ENCODE measurements at regions not wholly inside any gene's neighbourhood (a gene's known extent, or its start where the extent isn't known, plus 50 kb on each side); places are given as distances from the start of the nearest gene placed in this dataset.

DNA sequence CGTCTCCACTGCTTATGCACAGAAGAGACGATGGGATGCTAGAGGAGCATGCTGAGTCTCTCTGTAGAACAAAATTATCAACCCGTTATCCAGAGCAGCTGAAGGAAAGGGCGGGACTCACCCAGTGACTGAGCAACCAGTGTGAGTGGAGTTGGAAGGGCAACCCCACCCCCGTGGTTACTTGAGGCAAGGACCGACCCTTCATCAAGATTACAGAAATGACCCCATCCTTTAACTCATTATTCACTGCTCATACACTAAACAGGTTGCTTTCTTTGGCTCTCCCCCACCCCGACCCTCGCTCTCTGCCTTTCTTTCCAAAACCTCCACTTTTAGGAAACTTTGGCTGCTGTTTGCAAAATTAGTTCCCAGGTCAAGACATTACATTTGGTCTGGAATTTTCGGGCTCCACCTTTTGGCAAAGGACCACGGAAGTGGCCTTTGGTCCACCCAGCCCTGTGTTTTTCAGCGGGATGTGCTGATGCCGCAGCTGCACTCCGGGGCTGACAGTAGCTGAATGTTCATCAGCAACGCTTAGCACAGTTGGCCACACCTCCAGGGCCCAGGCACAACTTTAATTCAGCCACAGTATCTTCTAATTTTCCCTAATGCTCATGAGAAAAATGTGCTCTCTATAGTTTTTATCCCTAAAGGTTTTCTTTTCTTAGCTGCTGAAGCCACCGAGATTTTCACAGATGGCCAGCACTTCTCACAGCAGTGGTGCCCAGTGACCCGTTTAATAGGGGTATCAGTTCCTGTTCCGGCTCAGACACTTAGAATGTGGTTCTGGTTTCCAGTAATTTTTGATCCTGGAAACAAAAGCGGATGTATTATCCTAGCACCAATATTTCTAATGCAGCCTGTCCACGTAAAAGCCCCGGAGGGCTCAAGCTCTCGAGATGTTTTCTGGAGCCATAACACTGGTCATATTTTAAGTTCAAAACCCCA is 103.6 kb upstream of the NXT1 start:
- ChIA-PET POLR2A (no interaction called here), CTCF (no interaction called here)
- Mint-ChIP-seq H3K27me3 (peaks cover 6% of the 10 kb centered on the region), H3K4me3 (no peak overlapping the region), H3K27ac (no peak overlapping the region), H3K9me3 (no peaks in the 10 kb centered on the region), H3K36me3 (ENCODE audit: low read depth) (no peaks in the 10 kb centered on the region), H3K4me1 (peaks cover 11% of the 10 kb centered on the region)
- ATAC-seq (ENCODE audit: low read depth) (no peak), DNase-seq (no peak)
- intact Hi-C loops (cut with micrococcal nuclease) = loop anchor here (5.0 kb wide), 1 partner anchor 555 kb away; no protein-coding TSS in a partner anchor
- TF ChIP-seq, protein P1, sequence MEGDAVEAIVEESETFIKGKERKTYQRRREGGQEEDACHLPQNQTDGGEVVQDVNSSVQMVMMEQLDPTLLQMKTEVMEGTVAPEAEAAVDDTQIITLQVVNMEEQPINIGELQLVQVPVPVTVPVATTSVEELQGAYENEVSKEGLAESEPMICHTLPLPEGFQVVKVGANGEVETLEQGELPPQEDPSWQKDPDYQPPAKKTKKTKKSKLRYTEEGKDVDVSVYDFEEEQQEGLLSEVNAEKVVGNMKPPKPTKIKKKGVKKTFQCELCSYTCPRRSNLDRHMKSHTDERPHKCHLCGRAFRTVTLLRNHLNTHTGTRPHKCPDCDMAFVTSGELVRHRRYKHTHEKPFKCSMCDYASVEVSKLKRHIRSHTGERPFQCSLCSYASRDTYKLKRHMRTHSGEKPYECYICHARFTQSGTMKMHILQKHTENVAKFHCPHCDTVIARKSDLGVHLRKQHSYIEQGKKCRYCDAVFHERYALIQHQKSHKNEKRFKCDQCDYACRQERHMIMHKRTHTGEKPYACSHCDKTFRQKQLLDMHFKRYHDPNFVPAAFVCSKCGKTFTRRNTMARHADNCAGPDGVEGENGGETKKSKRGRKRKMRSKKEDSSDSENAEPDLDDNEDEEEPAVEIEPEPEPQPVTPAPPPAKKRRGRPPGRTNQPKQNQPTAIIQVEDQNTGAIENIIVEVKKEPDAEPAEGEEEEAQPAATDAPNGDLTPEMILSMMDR (IDR thresholded peaks at IDR 0.05) = no peak

DNA sequence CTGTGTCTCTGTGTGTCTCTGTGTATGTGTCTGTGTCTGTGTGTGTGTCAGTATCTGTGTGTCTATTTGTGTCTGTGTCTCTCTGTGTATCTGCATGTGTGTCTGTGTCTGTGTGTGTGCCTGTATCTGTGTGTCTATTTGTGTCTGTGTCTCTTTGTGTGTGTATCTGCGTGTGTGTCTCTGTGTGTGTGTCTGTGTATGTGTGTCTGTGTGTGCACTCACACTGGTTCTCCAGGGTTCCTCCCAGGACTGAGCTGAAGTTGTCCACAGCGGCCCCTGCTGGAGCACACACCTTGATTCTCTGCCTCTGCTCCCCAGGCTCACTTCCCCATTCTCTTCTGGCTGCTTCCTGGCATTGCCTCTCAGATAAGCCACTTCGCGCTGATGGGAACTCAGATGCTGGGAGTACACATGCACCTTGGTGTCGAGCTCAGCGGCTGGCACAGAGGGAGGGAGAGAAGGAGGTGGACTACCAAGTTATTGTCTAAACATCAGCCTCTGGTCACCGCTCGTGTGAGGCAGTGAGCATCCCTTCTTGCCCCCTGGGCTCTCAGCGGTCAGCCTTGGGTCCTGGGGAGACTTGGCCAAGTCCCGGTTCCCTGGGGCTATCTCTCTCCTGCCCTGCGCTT is 104.9 kb upstream of the NXT1 start:
- peaks cover 11% of the 10 kb centered on the region for H3K4me1 Mint-ChIP-seq
- intact Hi-C loops (cut with micrococcal nuclease) = loop anchor here (5.0 kb wide), 1 partner anchor 553 kb away; no protein-coding TSS in a partner anchor

DNA sequence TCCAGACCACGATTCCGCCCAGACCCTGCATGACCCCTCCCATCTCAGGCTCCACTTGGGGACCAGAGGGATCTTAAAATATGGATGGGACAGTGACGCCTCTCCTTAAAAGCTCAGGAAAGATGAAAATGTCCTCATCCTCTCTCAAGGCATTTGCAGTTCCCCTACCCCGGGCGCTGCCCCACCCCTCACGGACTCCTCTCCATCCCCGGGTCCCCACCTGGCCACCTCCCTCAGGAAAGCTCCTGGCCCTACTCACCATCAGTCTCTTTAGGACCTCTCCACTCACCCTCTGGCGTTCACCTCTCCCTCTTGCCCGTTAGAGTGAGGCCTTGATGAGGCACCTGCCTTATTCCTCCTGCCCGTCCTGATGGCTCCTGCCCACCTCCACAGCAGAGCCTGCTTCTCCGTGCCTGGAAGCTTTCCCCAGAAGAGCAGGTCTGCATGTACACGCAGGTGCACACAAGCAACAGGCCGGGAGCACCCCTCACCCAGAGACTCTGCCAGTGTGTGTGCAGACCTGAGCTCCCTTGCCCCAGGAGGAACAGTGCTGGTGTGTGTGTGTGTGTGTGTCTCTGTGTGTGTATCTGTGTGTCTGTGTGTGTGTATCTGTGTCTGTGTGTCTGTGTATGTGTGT is 105.6 kb upstream of the NXT1 start:
- H3K4me1 Mint-ChIP-seq = peaks cover 11% of the 10 kb centered on the region
- CTCF ChIA-PET = interaction anchor here (0.9 kb wide), 1 partner anchor 553 kb away, joined by 4 read pairs; no protein-coding TSS in a partner anchor
- no peak overlapping the region for H3K27ac Mint-ChIP-seq

More for the DNA sequence above, 104.9 kb upstream of the NXT1 start:
- POLR2A ChIA-PET = no interaction called here
- Mint-ChIP-seq H3K36me3 (ENCODE audit: low read depth) (no peaks in the 10 kb centered on the region), H3K4me3 (no peak overlapping the region), H3K9me3 (no peaks in the 10 kb centered on the region), H3K27me3 (peaks cover 7% of the 10 kb centered on the region), H3K27ac (no peak overlapping the region)
- TF ChIP-seq, protein P1 (IDR thresholded peaks at IDR 0.05) = no peak
- CTCF ChIA-PET = interaction anchor here (0.9 kb wide), 1 partner anchor 554 kb away, joined by 4 read pairs; no protein-coding TSS in a partner anchor
- ATAC-seq (ENCODE audit: low read depth) (no peak), DNase-seq (no peak)

DNA sequence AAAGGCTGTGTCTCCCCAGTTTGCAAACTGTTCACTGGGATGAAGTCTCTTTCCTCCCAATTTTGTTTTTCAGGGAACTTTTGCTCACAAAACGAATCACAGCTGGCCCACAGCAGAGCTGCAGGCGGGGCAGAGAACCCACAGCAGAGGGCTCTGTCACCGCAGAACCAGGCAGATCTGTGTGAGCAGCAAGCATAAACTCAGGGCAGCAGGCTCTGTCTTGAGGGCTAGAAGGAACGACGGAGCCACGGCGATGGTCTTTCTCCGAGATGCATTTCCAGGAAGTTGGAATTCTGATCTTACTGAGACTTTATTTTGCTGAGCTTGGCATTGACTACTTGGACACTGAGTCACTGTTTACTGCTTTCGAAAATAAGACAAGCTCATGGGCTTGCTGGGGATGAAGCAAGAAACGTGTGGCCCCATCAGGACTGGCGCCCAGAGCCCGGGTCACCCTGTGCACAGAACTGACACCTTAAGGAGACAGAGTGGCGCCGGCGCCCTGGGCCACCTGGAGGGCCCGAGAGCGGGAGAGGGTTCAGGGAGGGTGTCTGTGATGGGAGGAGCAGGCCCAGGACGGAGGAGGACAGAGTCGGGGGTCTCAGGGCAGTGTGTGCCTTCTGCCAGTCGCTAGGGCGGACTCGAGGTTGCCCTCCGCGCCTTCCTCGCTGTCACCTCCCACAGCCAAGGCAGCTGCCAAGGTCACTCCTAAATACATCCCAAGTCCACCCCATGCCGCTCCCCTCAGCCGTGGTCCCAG is 106.3 kb upstream of the NXT1 start:
- Mint-ChIP-seq H3K27me3 (peaks cover 10% of the 10 kb centered on the region), H3K4me3 (no peak overlapping the region), H3K9me3 (peaks cover 4% of the 10 kb centered on the region), H3K36me3 (ENCODE audit: low read depth) (no peaks in the 10 kb centered on the region), H3K27ac (no peak overlapping the region), H3K4me1 (peaks cover 11% of the 10 kb centered on the region)
- TF ChIP-seq, protein P1 (IDR thresholded peaks at IDR 0.05) = no peak
- ChIA-PET CTCF (no interaction called here), POLR2A (no interaction called here)
- no peak for ATAC-seq (ENCODE audit: low read depth)
- no peak for DNase-seq
- intact Hi-C loops (cut with micrococcal nuclease) = no loop called here

More for the DNA sequence above, 105.6 kb upstream of the NXT1 start:
- Mint-ChIP-seq H3K27me3 (peaks cover 7% of the 10 kb centered on the region), H3K4me3 (no peak overlapping the region), H3K9me3 (no peaks in the 10 kb centered on the region), H3K36me3 (ENCODE audit: low read depth) (no peaks in the 10 kb centered on the region)
- intact Hi-C loops (cut with micrococcal nuclease) = loop anchor here (5.0 kb wide), 1 partner anchor 553 kb away; no protein-coding TSS in a partner anchor
- POLR2A ChIA-PET = no interaction called here
- no peak for ATAC-seq (ENCODE audit: low read depth)
- TF ChIP-seq, protein P1 (IDR thresholded peaks at IDR 0.05) = no peak
- no peak for DNase-seq
